ENCODE measurements at regions not wholly inside any gene's neighbourhood (a gene's known extent, or its start where the extent isn't known, plus 50 kb on each side); places are given as distances from the start of the nearest gene placed in this dataset.
"Not testable (repeated sequence)": the region's sequence is repeated elsewhere in the genome, so short reads cannot be mapped to it uniquely, and the experiment has no call there.

DNA sequence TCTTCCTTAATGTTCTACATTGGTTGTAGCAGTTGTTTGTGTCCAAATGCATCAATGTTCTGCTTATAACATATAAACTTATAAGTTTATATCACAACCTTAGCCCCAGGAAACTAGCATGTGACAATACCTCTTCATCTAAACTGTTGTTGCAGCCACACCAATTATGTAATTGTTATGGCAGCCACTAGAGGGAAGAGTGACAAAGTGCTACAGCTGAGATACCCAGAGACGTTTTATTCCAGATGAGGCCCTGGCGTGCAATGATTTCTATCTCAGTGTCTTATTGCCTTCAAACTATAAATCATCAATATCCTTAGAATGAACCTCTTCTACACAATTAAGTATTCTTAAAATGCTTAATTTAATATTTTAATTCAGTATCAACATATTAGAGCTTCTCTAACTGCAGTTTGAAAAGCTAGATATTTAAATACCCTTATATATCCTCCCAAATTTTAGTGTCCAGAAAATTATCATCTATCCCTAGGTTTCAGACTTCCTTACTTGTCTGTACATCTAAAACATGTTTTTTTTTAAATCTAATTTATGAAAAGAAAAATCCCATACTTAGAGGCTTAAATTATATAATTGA, 171.6 kb downstream of the PCDH10 start:
- Mint-ChIP-seq H3K4me1 (no peaks in the 10 kb centered on the region), H3K36me3 (ENCODE audit: low read depth) (no peaks in the 10 kb centered on the region), H3K9me3 (peaks cover 10% of the 10 kb centered on the region), H3K4me3 (no peak overlapping the region), H3K27ac (no peak overlapping the region), H3K27me3 (no peaks in the 10 kb centered on the region)
- no peak for ATAC-seq
- DNase-seq = no peak

DNA sequence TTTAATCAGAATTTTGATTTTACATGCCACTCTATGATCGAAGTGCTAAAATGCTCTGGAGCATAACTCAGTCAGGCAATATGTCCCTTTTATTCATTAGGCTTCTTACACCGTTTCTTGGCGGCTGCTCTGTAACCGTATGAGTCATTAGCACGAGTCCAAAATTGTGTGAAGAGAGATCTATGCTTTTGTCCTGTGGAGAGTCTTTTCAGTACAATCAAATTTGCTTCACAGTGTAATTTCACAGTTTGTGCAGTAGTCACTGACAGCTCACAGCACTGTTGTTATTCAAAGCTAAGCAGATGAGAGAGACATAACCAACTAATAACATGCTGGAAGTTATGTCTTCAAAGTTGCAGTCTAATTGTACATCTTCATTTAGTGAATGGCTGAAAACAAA, 167.8 kb downstream of the PCDH10 start:
- no peak overlapping the region for H3K27ac Mint-ChIP-seq
- peaks cover 5% of the 10 kb centered on the region for H3K9me3 Mint-ChIP-seq
- ATAC-seq = no peak
- H3K4me1 Mint-ChIP-seq = no peaks in the 10 kb centered on the region
- H3K27me3 Mint-ChIP-seq = no peaks in the 10 kb centered on the region
- no peaks in the 10 kb centered on the region for H3K36me3 Mint-ChIP-seq (ENCODE audit: low read depth)
- no peak for DNase-seq
- H3K4me3 Mint-ChIP-seq = no peak overlapping the region

DNA sequence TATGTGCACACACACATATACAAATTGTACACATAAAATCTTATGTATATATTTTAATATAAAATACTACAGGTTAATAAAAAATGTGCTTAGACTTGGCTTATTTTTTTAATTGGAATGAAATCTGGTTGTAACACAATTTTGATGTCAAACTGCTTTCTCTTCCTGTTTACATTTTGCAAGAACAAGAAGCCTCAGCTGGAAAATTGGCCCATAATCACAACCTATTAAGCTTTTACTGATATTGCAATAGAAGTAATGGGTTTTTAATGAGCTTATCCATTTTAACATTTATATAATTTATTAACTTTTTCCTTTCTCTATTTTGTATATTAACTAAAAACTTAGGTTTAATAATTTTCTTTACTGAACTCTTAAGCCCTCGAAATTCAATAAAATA, 165.9 kb downstream of the PCDH10 start:
- Mint-ChIP-seq H3K4me3 (no peak overlapping the region), H3K27me3 (no peaks in the 10 kb centered on the region), H3K9me3 (peaks cover 8% of the 10 kb centered on the region), H3K4me1 (no peaks in the 10 kb centered on the region), H3K27ac (no peak overlapping the region), H3K36me3 (ENCODE audit: low read depth) (no peaks in the 10 kb centered on the region)
- no peak for ATAC-seq
- no peak for DNase-seq

DNA sequence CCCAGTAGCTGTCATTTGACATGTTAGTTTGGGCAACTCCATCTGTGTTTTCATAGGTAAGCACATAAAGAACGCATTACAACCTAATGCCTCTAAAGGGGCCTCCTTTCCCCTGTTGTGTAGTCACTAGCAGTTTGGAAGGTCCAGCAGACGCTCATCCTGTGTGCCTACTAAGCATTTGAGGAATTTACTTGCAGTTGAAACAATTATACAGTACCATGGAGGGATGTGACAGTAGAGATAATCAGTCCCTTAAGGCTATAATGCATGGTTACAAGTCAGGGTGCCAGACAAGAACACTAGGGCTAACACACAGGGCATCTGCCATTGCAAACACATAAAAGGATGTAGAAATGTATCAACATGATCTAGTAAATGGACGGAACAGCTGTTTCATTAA, 138.3 kb downstream of the PCDH10 start:
- Mint-ChIP-seq H3K4me3 (no peak overlapping the region), H3K4me1 (no peaks in the 10 kb centered on the region), H3K27me3 (no peaks in the 10 kb centered on the region), H3K27ac (no peak overlapping the region), H3K9me3 (peaks cover 4% of the 10 kb centered on the region), H3K36me3 (ENCODE audit: low read depth) (no peaks in the 10 kb centered on the region)
- ATAC-seq (no peak), DNase-seq (no peak)

DNA sequence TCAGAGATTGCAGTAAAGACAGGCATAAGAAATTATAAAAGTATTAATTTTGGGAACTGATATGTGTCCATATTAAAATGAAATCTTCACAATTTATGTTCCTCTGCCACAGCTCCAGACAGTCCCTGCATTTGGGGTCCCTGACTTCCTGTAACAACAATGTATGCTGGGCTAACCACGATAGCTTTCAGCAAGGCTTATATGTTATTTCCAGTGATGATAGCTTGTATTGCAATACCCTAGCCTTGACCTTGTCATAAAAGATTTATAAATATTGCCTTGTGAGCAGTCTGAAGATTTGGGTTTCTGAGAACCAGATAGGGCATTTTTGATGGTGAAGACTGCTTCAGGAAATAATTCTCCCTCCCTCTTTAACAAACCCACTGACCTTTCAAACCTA, 129.5 kb downstream of the PCDH10 start:
- no peak for ATAC-seq
- H3K36me3 Mint-ChIP-seq (ENCODE audit: low read depth) = no peaks in the 10 kb centered on the region
- H3K27me3 Mint-ChIP-seq = no peaks in the 10 kb centered on the region
- DNase-seq = no peak
- no peak overlapping the region for H3K27ac Mint-ChIP-seq
- no peaks in the 10 kb centered on the region for H3K4me1 Mint-ChIP-seq
- no peak overlapping the region for H3K4me3 Mint-ChIP-seq
- peaks cover 6% of the 10 kb centered on the region for H3K9me3 Mint-ChIP-seq

DNA sequence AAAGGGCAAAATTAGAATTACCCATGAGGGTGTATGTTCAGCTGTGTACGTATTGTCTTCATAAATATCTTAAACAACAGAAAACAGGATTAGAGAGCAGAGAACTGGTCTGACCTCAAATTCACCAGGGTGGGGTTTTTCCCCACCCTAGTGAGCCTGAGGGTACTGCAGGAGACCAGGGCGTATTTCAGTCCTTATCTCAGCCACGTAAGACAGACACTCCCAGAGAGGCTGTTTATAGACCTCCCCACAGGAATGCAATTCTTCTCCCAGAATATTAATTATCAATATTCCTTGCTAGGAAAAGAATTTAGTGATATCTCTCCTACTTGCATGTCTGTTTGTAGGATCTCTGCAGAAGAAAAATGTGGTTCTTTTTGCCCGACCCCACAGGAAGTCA, 128.8 kb downstream of the PCDH10 start:
- DNase-seq; H3K4me3 Mint-ChIP-seq; H3K4me1 Mint-ChIP-seq; H3K36me3 Mint-ChIP-seq (ENCODE audit: low read depth); H3K27me3 Mint-ChIP-seq; ATAC-seq; H3K9me3 Mint-ChIP-seq; H3K27ac Mint-ChIP-seq: not testable (repeated sequence)

DNA sequence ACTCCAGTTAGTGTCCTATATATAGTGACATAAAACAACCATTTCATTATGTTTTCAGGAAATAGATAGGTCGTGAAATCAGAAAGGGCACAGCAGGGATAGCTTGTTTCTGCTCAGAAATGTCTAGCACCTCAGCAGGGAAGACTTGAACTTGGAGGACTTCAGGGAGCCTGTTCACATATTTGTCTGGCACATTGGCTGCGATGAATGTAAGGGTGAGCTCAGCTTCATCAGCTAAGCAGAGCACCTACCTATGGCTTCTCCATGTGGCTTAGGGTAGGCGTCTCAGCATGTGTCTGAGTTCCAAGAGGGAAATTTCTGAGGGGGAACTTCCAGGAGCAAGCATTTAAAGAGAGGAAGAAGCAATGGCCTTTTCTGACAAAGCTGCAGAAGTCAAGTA, 126.2 kb downstream of the PCDH10 start:
- H3K4me3 Mint-ChIP-seq = no peak overlapping the region
- no peak for DNase-seq
- peaks cover 3% of the 10 kb centered on the region for H3K9me3 Mint-ChIP-seq
- no peaks in the 10 kb centered on the region for H3K27me3 Mint-ChIP-seq
- H3K4me1 Mint-ChIP-seq = no peaks in the 10 kb centered on the region
- ATAC-seq = no peak
- H3K27ac Mint-ChIP-seq = no peak overlapping the region
- no peaks in the 10 kb centered on the region for H3K36me3 Mint-ChIP-seq (ENCODE audit: low read depth)

DNA sequence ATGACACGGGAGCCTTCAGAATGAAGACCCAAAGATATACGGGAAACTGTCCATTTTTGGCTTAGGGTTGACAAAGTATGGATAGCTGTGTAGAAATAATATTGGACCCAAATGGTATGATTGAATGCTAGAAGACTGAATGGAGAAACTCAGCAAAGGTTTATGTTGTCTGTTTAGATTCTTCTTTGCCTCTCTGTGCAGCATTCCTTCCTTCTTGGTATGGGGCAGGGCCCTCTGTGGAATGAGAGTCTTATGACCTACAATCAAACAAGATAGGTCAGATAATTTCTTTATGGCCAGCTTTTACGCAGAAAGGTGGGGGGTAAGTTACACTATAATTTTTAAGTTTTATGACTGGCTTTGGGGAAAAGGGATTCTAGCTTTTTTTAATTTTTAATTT, 124.3 kb downstream of the PCDH10 start:
- Mint-ChIP-seq H3K27me3 (no peaks in the 10 kb centered on the region), H3K36me3 (ENCODE audit: low read depth) (no peaks in the 10 kb centered on the region), H3K27ac (no peak overlapping the region), H3K9me3 (peaks cover 3% of the 10 kb centered on the region), H3K4me3 (no peak overlapping the region), H3K4me1 (no peaks in the 10 kb centered on the region)
- DNase-seq (no peak), ATAC-seq (no peak)

DNA sequence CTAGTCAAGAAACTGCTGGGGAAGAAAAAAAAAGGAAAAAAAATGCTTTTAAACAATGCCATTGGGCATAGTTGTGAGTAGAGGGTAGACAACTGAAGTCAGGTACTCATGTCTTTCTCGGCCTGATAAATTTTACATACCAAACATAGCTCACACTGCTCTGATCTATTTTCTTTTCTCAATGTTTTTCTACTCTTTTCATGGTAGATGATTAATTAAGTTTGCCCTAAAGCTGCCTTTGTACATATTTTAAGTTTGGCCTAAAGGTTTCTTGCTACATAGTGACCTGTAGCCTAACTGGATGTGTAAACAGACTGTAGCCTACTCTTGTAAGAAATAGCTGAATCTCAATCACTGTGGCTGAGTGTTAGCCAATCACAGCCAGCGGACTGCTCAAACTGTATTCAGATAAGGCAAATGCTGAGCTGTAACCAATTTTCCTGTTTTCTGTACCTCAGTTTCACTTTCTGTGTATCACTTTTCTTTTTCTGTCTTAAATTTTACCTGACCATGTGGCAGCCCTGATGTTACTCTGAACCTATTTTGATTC, 121.0 kb downstream of the PCDH10 start:
- Mint-ChIP-seq H3K4me3 (no peak overlapping the region), H3K4me1 (no peaks in the 10 kb centered on the region), H3K9me3 (peaks cover 3% of the 10 kb centered on the region), H3K27me3 (no peaks in the 10 kb centered on the region), H3K36me3 (ENCODE audit: low read depth) (no peaks in the 10 kb centered on the region), H3K27ac (peak overlapping the region; percentile 31)
- no peak for ATAC-seq
- no peak for DNase-seq

DNA sequence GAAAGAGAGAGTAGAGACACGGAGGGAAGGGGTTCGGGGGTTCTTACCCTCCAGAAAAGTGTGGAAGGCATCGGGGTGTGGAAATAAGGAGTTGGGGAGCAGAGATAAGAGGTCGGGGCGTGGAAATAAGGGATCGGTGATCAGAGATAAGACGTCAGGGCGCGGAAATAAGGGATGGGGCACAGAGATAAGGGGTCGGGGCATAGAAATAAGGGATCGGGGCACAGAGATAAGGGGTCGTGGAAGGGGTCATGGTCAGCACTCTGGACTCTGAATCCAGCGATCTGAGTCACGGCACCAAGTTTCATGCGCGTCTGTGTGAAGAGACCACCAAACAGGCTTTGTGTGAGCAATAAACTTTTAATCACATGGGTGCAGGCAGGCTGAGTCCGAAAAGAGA, 119.1 kb downstream of the PCDH10 start:
- DNase-seq (no peak), ATAC-seq (no peak)
- Mint-ChIP-seq H3K27me3 (no peaks in the 10 kb centered on the region), H3K36me3 (ENCODE audit: low read depth) (no peaks in the 10 kb centered on the region), H3K4me3 (no peak overlapping the region), H3K27ac (no peak overlapping the region), H3K9me3 (peaks cover 3% of the 10 kb centered on the region), H3K4me1 (no peaks in the 10 kb centered on the region)

DNA sequence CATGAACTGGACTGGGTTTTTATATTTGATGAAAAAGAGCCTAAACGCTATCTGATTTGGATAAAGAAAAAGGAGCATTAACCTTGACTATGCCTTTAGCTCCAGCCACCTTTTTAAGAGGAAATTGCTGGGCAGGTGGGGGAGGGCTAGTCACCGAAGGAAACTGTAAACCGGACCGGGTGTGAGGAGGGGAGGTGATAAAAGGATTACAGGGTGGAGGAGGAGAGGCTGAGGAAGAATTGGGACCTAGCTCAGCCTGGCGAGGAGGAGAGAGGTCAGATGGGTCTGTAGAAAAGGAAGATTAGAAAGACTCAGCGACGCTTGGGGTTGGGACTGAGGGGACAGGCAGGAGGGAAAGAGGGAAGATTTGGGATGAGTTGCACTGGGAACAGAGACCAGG, 118.4 kb downstream of the PCDH10 start:
- H3K9me3 Mint-ChIP-seq; DNase-seq; H3K4me3 Mint-ChIP-seq; H3K36me3 Mint-ChIP-seq (ENCODE audit: low read depth); ATAC-seq; H3K27ac Mint-ChIP-seq; H3K4me1 Mint-ChIP-seq; H3K27me3 Mint-ChIP-seq: not testable (repeated sequence)

DNA sequence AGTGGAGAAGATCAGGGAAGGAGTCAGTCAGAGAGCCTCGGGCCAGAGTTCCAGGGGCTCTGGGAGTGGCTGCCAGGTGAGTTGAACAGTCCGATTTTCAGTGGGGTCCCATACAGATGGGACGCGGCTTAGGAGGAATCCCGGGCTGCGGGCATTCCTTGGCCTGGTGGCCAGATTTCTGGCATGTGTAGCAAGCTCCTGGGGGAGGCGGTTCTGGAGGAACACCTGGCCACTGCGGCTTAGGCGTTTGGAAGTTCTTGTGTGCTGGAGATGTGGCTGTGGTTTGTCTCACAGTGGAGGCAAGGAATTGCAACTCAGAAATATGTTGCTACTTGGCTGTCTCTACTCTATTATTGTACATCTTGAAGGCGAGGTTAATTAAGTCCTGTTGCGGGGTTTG, 117.9 kb downstream of the PCDH10 start:
- not testable (repeated sequence) for H3K4me3 Mint-ChIP-seq; H3K27me3 Mint-ChIP-seq; DNase-seq; H3K9me3 Mint-ChIP-seq; H3K36me3 Mint-ChIP-seq (ENCODE audit: low read depth); ATAC-seq; H3K27ac Mint-ChIP-seq; H3K4me1 Mint-ChIP-seq

DNA sequence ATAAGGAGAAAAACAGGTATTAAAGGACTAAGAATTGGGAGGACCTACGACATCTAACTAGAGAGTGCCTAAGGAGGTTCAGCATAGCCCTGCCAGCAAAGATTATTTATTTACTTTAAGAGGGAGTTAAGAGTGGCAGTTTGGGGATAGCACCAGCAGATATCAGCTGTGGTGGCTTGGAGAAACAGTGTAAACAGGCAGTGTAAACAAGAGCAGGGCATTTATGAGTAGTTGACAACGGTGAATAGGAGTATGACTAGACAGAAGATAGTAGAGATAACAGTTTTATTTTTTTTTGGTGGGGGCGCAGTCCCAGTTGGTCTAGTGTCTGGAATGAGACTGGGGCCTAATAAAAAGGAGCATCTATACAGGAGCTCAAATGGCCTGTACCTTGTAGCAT, 115.2 kb downstream of the PCDH10 start:
- ATAC-seq; H3K4me1 Mint-ChIP-seq; H3K9me3 Mint-ChIP-seq; DNase-seq; H3K27me3 Mint-ChIP-seq; H3K27ac Mint-ChIP-seq; H3K36me3 Mint-ChIP-seq (ENCODE audit: low read depth); H3K4me3 Mint-ChIP-seq: not testable (repeated sequence)

DNA sequence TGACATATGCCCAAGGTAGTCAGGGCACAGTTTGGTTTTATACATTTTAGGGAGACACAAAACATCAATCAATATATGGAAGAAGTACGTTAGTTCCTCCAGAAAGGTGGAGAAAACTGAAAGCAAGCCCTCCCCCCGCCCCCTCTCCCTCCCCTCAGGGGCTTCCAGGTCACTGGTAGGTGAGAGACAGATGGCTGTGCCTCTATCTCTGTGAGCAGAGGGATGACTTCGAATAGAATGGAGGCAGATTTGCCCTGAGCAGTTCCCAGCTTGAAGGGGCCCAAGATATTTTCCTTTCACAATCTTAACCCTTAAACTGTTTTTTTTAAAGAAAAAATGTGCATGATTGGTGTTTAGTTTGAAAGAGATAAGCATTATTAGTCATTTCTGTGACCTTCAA, 114.0 kb downstream of the PCDH10 start:
- Mint-ChIP-seq H3K27me3 (no peaks in the 10 kb centered on the region), H3K27ac (no peak overlapping the region), H3K9me3 (no peaks in the 10 kb centered on the region), H3K4me3 (no peak overlapping the region), H3K36me3 (ENCODE audit: low read depth) (no peaks in the 10 kb centered on the region), H3K4me1 (no peaks in the 10 kb centered on the region)
- ATAC-seq (no peak), DNase-seq (no peak)

DNA sequence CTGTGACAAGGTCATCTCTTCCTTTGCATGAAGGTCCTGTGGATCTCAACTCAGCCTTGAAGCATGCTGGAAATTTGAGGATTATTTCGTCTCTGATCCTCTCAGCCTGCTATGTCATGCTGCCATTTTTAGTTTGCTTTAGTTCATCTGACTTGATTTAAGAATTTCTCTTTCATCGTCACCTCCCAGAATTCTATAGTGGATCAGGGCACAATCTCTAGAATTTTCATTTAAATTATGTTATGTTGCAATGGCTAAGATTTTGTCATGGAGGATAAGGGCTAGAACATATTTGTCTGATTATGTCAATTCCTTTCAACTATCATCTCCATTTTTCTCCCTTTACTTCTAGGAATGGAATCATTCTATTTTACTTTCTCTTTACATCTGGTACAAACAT, 98.8 kb downstream of the PCDH10 start:
- H3K36me3 Mint-ChIP-seq (ENCODE audit: low read depth) = no peaks in the 10 kb centered on the region
- H3K27me3 Mint-ChIP-seq = no peaks in the 10 kb centered on the region
- no peaks in the 10 kb centered on the region for H3K9me3 Mint-ChIP-seq
- H3K4me1 Mint-ChIP-seq = no peaks in the 10 kb centered on the region
- DNase-seq (no peak), ATAC-seq (no peak)
- no peak overlapping the region for H3K27ac Mint-ChIP-seq
- H3K4me3 Mint-ChIP-seq = no peak overlapping the region

DNA sequence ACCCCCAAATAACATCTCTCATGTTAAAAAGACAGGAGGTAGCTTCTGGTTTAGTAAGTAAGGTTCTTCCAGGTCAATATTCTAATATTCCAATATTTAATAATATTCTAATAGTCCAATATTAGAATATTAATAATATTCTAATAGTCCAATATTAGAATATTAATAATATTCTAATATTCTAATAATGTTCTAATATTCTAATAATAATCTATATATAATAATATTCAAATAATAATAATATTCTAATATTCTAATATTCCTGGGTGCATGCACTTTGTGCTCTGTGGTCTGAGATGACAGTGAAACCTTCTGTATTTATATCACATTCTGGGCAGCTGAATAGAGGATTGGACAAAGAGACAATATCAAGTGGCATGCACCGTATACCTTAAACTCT, 96.1 kb downstream of the PCDH10 start:
- DNase-seq (no peak), ATAC-seq (no peak)
- Mint-ChIP-seq H3K36me3 (ENCODE audit: low read depth) (no peaks in the 10 kb centered on the region), H3K4me1 (no peaks in the 10 kb centered on the region), H3K9me3 (no peaks in the 10 kb centered on the region), H3K4me3 (no peak overlapping the region), H3K27me3 (no peaks in the 10 kb centered on the region), H3K27ac (no peak overlapping the region)

All from activated naive CD8-positive, alpha-beta T cell treated with anti-CD3 and anti-CD28 coated beads, Interleukin-2, amount 50 U/mL, for 24 hours (primary cell).